ENCODE measurements at regions not wholly inside any gene's neighbourhood (a gene's known extent, or its start where the extent isn't known, plus 50 kb on each side); places are given as distances from the start of the nearest gene placed in this dataset.

DNA sequence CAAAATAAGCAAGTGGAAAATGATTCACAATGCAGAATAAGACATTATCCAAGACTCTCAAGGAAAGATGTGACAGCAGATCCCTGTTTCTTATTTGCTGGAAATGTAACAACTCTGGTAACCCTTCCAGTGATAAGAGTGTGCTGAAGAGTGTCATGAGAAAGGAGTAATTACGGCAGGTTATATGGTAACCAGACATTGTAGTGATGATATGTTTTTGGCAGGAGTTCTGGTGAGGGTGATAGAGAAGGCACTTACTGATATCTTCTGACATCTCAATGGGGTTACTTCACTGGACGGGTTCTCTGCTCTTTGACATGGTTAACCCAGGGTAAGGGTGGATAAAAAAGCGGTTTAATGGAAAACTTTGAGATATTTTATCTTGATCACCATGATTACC lies 1270.9 kb downstream of the CDH11 start:
- no peak for DNase-seq
- Histone ChIP-seq H3K27ac (no peak overlapping the region), H3K36me3 (no peaks in the 10 kb centered on the region), H3K4me1 (no peaks in the 10 kb centered on the region), H3K27me3 (no peaks in the 10 kb centered on the region), H3K9me3 (no peaks in the 10 kb centered on the region), H3K4me3 (no peak overlapping the region)
- TF ChIP-seq POLR2A (IDR thresholded peaks at IDR 0.05): no peak
- TF ChIP-seq, protein P1, sequence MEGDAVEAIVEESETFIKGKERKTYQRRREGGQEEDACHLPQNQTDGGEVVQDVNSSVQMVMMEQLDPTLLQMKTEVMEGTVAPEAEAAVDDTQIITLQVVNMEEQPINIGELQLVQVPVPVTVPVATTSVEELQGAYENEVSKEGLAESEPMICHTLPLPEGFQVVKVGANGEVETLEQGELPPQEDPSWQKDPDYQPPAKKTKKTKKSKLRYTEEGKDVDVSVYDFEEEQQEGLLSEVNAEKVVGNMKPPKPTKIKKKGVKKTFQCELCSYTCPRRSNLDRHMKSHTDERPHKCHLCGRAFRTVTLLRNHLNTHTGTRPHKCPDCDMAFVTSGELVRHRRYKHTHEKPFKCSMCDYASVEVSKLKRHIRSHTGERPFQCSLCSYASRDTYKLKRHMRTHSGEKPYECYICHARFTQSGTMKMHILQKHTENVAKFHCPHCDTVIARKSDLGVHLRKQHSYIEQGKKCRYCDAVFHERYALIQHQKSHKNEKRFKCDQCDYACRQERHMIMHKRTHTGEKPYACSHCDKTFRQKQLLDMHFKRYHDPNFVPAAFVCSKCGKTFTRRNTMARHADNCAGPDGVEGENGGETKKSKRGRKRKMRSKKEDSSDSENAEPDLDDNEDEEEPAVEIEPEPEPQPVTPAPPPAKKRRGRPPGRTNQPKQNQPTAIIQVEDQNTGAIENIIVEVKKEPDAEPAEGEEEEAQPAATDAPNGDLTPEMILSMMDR (IDR thresholded peaks at IDR 0.05): no peak

DNA sequence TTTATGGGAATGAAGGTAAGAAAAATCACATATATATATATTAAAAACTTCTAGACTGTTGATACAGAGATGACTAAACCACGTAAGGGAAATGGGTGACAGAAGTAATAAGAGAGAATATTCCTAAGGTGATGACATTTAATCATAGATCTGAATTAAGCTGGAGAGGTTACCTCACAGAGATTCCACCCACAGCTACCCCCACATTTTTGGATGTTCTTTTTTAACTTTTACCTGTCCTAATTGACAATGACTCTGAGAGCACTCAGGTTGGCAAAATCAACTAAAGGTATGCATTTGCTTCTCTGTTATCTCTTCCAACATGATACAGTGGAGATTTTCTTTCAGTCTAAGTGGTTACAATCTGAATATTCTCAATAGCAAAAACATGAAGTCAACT lies 1280.6 kb downstream of the CDH11 start:
- H3K27ac ChIP-seq: no peak overlapping the region
- H3K4me1 ChIP-seq: no peaks in the 10 kb centered on the region
- no peaks in the 10 kb centered on the region for H3K27me3 ChIP-seq
- TF ChIP-seq, protein P1 (IDR thresholded peaks at IDR 0.05): no peak
- H3K9me3 ChIP-seq: no peaks in the 10 kb centered on the region
- DNase-seq: no peak
- no peaks in the 10 kb centered on the region for H3K36me3 ChIP-seq
- H3K4me3 ChIP-seq: no peak overlapping the region

DNA sequence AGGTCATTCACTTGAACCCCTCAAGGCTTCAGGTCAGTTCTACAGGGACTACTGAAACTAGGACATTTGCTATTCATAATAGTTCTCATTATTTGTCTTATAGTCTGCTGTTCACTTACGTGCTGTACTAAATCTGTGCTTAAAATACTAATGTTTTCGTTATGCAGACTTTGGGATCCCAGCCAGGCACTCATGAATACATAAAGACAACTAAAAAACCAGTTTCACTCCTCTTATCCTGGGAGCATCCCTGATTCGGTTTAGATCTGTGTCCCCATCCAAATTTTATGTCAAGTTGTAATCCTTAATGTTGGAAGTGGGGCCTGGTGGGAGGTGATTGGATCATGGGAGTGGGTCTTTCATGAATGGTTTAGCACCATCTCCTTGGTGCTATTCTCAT lies 1291.8 kb downstream of the CDH11 start:
- no peak for DNase-seq
- Histone ChIP-seq H3K4me1 (no peaks in the 10 kb centered on the region), H3K9me3 (no peaks in the 10 kb centered on the region), H3K4me3 (no peak overlapping the region), H3K36me3 (no peaks in the 10 kb centered on the region), H3K27ac (no peak overlapping the region), H3K27me3 (no peaks in the 10 kb centered on the region)
- TF ChIP-seq, protein P1 (IDR thresholded peaks at IDR 0.05): no peak
- TF ChIP-seq POLR2A (IDR thresholded peaks at IDR 0.05): no peak

DNA sequence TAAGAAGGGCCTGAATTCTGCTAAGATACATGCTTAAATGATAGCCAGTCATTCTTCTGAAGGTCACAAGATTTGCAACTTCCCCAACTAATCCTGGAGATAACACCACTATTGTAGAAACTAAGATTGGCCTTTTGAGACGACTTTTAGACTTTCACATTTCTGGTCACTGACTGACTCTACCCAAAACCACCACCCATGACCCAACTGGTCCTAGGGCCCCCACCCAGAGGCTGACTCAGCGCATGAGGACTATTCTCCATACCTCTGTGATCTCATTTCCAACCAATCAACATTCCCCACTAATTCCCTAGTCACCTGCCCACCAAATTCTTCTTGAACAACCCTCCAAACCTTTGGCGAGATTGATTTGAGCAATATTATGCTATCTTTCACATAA lies 1299.0 kb downstream of the CDH11 start:
- no peak for DNase-seq
- H3K27ac ChIP-seq: no peak overlapping the region
- H3K27me3 ChIP-seq: no peaks in the 10 kb centered on the region
- H3K36me3 ChIP-seq: no peaks in the 10 kb centered on the region
- H3K4me3 ChIP-seq: no peak overlapping the region
- H3K4me1 ChIP-seq: no peaks in the 10 kb centered on the region
- no peaks in the 10 kb centered on the region for H3K9me3 ChIP-seq
- TF ChIP-seq, protein P1 (IDR thresholded peaks at IDR 0.05): no peak
- no peak for TF ChIP-seq POLR2A (IDR thresholded peaks at IDR 0.05)

DNA sequence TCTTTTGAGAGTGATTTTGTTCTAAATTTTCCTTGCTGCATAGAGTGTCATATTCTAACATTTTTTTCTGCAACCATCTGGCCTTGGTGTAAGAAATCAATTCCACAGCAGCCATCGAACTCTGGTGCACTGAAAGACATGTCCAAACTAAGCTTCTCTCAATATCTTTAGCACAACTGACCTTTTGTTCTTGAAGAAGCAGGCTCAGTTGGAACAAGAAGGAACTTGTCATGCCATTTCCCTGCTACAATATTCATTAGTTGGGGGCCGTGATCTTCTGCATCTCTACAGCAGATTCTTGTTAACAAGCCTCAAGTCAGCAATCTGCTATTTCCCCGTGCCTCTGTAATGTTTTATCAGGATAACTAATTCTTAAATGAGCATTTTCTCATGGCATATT lies 1305.6 kb downstream of the CDH11 start:
- no peak for TF ChIP-seq POLR2A (IDR thresholded peaks at IDR 0.05)
- TF ChIP-seq, protein P1 (IDR thresholded peaks at IDR 0.05): no peak
- Histone ChIP-seq H3K36me3 (no peaks in the 10 kb centered on the region), H3K9me3 (no peaks in the 10 kb centered on the region), H3K4me1 (no peaks in the 10 kb centered on the region), H3K4me3 (no peak overlapping the region), H3K27ac (no peak overlapping the region), H3K27me3 (no peaks in the 10 kb centered on the region)
- no peak for DNase-seq

DNA sequence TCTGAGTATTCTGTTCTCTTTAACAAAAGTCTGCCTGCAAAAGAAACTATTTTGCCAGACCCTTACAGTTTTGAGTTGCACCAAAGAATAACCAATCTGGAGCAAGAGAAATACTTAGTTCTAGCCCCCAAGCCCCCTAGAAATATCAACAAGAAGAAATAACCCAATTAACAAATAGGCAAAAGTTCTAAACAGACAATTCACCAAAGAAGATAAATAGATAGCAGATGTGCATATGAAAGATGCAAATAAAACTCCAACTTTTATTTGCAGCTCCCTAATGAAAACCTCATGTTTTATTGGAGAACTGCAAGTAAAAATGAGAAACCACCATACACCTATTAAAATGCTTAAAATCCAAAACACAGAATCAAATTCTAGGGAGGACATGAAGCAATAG lies 1308.0 kb downstream of the CDH11 start:
- no peaks in the 10 kb centered on the region for H3K27me3 ChIP-seq
- no peaks in the 10 kb centered on the region for H3K36me3 ChIP-seq
- H3K4me3 ChIP-seq: no peak overlapping the region
- DNase-seq: no peak
- H3K27ac ChIP-seq: no peak overlapping the region
- no peak for TF ChIP-seq POLR2A (IDR thresholded peaks at IDR 0.05)
- TF ChIP-seq, protein P1 (IDR thresholded peaks at IDR 0.05): no peak
- H3K4me1 ChIP-seq: no peaks in the 10 kb centered on the region
- H3K9me3 ChIP-seq: no peaks in the 10 kb centered on the region
